Neural progenitor cell (in vitro differentiated cells): ENCODE measurements at regions not wholly inside any gene's neighbourhood (a gene's known extent, or its start where the extent isn't known, plus 50 kb on each side); places are given as distances from the start of the nearest gene placed in this dataset.

Experiments
- EZH2 ChIP-seq: fragments of 200-600 bp; sonication (generic); IDR thresholded peaks from 2 replicates; pipeline ENCODE4 v1.6.1; 2017; ENCODE audit warnings: antibody characterized with exemption, mild to moderate bottlenecking, moderate library complexity
- EZH2phosphoT487 ChIP-seq: fragments of 200-600 bp; sonication (generic); IDR thresholded peaks from 2 replicates; pipeline ENCODE4 v1.6.1; 2017; ENCODE audit warnings: antibody characterized with exemption
- TF ChIP-seq, protein P1 (sequence below): fragments of 200-600 bp; sonication (generic); IDR thresholded peaks from 2 replicates; pipeline ENCODE4 v1.5.1; 2017; ENCODE audit warnings: antibody characterized with exemption, mild to moderate bottlenecking

DNA sequence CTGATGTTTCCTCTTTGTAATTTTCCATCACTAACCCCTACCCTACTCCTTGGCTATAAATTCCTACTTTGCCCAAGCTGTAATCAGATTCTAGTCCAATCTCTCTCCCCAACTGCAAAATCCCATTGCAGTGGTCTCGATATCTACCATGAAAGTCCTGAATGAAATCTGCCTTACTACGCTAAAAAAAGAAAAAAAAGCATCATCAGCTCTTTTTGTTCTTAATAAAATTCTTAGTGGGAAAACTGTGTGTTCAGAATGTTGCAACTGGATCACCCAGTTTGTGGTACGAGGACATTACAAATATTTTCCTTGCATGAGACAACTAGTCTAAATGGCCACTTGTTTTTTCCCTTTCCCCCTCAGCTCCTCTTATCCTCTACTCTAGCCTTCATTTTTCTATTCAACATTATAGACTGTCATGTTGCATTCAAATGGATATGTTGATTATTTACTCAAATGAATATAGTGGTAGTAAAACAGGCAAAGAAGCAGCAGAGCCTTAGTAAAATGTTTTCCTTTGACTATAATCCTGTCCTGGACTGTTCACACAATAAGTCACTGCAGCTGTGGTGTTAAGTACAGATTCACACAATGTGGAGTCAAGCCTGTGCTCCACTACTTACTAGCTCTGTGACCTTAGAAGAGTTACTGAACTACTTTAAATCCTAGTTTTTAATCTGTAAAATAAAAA, 527.1 kb upstream of the MARCKS start:
- no peak for TF ChIP-seq EZH2
- TF ChIP-seq, protein P1, sequence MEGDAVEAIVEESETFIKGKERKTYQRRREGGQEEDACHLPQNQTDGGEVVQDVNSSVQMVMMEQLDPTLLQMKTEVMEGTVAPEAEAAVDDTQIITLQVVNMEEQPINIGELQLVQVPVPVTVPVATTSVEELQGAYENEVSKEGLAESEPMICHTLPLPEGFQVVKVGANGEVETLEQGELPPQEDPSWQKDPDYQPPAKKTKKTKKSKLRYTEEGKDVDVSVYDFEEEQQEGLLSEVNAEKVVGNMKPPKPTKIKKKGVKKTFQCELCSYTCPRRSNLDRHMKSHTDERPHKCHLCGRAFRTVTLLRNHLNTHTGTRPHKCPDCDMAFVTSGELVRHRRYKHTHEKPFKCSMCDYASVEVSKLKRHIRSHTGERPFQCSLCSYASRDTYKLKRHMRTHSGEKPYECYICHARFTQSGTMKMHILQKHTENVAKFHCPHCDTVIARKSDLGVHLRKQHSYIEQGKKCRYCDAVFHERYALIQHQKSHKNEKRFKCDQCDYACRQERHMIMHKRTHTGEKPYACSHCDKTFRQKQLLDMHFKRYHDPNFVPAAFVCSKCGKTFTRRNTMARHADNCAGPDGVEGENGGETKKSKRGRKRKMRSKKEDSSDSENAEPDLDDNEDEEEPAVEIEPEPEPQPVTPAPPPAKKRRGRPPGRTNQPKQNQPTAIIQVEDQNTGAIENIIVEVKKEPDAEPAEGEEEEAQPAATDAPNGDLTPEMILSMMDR, result no peak
- no peak for TF ChIP-seq EZH2phosphoT487
